HepG2 (cell line): ENCODE measurements at regions not wholly inside any gene's neighbourhood (a gene's known extent, or its start where the extent isn't known, plus 50 kb on each side); places are given as distances from the start of the nearest gene placed in this dataset.
A peak's percentile ranks its signal among the peaks of the same experiment; 100 is the strongest.

Experiments used
- ATAC-seq: fragments of 200-7000 bp; cut with Tn5 transposase; 3 replicates; pipeline ENCODE4 v1.9.1; 2020; ENCODE audit warnings: mild to moderate bottlenecking, moderate library complexity
- BruUV-seq: library from RNA; stranded (reverse); fragments of 400-500 nt; replicated peaks from 2 replicates; lab custom pipeline; 2021; lab: Mats Ljungman, UMichigan
- CTCF ChIA-PET: fragments of 300-600 bp; formaldehyde crosslinking; extraction: SDS; loops from one replicate; lab custom pipeline; 2021; ENCODE audit warnings: low total read pairs, inconsistent platforms, low intra/inter-chr PET ratio; lab: Yijun Ruan, JAX
- POLR2A ChIA-PET: fragments of 350-600 bp; sonication (Branson Sonifier 250); formaldehyde crosslinking; loops from one replicate; lab custom pipeline; 2020; ENCODE audit warnings: antibody characterized with exemption, inconsistent platforms; lab: Yijun Ruan, JAX
- DNase-seq: peaks from one replicate; pipeline ENCODE4 v3.0.0-alpha.2; 2015; ENCODE audit warnings: low spot score
- FAIRE-seq: peaks from 3 replicates; lab custom pipeline; 2011; peaks lifted over from hg19 to GRCh38; lab: Jason Lieb, UNC
- H2AFZ ChIP-seq: one replicate; pipeline ENCODE4 v1.6.1; 2011; ENCODE audit warnings: low read length, inconsistent platforms
- H3K27ac ChIP-seq: fragments of 300-600 bp; 3 replicates; pipeline ENCODE4 v1.8.0; 2011; ENCODE audit warnings: mixed run types, mild to moderate bottlenecking, mixed read lengths, low read length, inconsistent platforms; ENCODE audit not compliant: insufficient read depth; ENCODE audit errors: extremely low read length
- H3K27me3 ChIP-seq, 2 experiments: fragments of 200-600 bp in 1 of 2; 2 replicates in 1 of 2; 3 replicates in 1 of 2; pipeline versions ENCODE4 v1.6.0 to v1.8.0; 2011; ENCODE audit warnings: low read length in 2 of 2, mild to moderate bottlenecking in 2 of 2, moderate library complexity in 2 of 2, inconsistent platforms in 1 of 2; ENCODE audit not compliant: insufficient read depth in 2 of 2, control insufficient read depth in 1 of 2
- H3K36me3 ChIP-seq, 2 experiments: fragments of 200-600 bp in 1 of 2; replicated peaks in 1 of 2; 2 replicates in 1 of 2; 3 replicates in 1 of 2; pipeline versions ENCODE4 v1.5.1 to v1.8.0; 2011; ENCODE audit warnings: low read length in 2 of 2, inconsistent platforms in 1 of 2; ENCODE audit not compliant: insufficient read depth in 2 of 2, control insufficient read depth in 1 of 2
- H3K4me1 ChIP-seq: 2 replicates; pipeline ENCODE4 v1.5.1; 2012; ENCODE audit warnings: low read length, inconsistent platforms; ENCODE audit not compliant: insufficient read depth
- H3K4me2 ChIP-seq: 2 replicates; pipeline ENCODE4 v1.6.0; 2011; ENCODE audit warnings: low read depth, low read length, inconsistent platforms
- H3K4me3 ChIP-seq, 3 experiments: fragments of 200-600 bp in 1 of 3; sonication (generic), shearing (Covaris generic) in 1 of 3; replicated peaks in 1 of 3; 2 replicates each; pipeline ENCODE4 v1.5.1; 2011 to 2016; ENCODE audit warnings: low read length in 3 of 3, inconsistent platforms in 2 of 3, low read depth in 2 of 3, mild to moderate bottlenecking in 2 of 3, control low read depth in 1 of 3, mixed read lengths in 1 of 3; ENCODE audit not compliant: insufficient read depth in 1 of 3
- H3K79me2 ChIP-seq: one replicate; pipeline ENCODE4 v1.6.1; 2011; ENCODE audit warnings: low read length, inconsistent platforms; ENCODE audit not compliant: insufficient read depth
- H3K9ac ChIP-seq: 2 replicates; pipeline ENCODE4 v1.6.0; 2011; ENCODE audit warnings: mild to moderate bottlenecking, low read depth, low read length, inconsistent platforms; ENCODE audit not compliant: insufficient read depth
- H3K9me3 ChIP-seq: 2 replicates; pipeline ENCODE4 v1.5.1; 2012; ENCODE audit warnings: mild to moderate bottlenecking, low read length
- H4K20me1 ChIP-seq: 2 replicates; pipeline ENCODE4 v1.6.0; 2011; ENCODE audit warnings: inconsistent platforms, mild to moderate bottlenecking, low read length, moderate library complexity; ENCODE audit not compliant: insufficient read depth
- BRCA1 ChIP-seq: sonication (generic); formaldehyde crosslinking; IDR thresholded peaks from 2 replicates; pipeline ENCODE4 v1.4.0; 2020; ENCODE audit warnings: missing genetic modification reagents
- CREBL2 ChIP-seq: sonication (generic); formaldehyde crosslinking; IDR thresholded peaks from 2 replicates; pipeline ENCODE4 v1.8.1; 2023; ENCODE audit warnings: missing genetic modification reagents, mild to moderate bottlenecking, borderline replicate concordance
- GABPA ChIP-seq, 2 experiments: IDR thresholded peaks; 2 replicates each; pipeline ENCODE4 v1.6.1; 2011 to 2016; ENCODE audit warnings: low read depth in 2 of 2, low read length in 1 of 2, missing biosample characterization in 1 of 2, missing genetic modification characterization in 1 of 2
- NFYB ChIP-seq: sonication (generic); formaldehyde crosslinking; IDR thresholded peaks from 2 replicates; pipeline ENCODE4 v1.4.0; 2020; ENCODE audit warnings: missing genetic modification reagents
- NFYC ChIP-seq: IDR thresholded peaks from 2 replicates; pipeline ENCODE4 v1.6.1; 2016; ENCODE audit warnings: missing genetic modification reagents, missing compliant biosample characterization
- PRDM4 ChIP-seq: sonication (generic); formaldehyde crosslinking; IDR thresholded peaks from 2 replicates; pipeline ENCODE4 v1.9.0; 2021; ENCODE audit warnings: missing genetic modification reagents, borderline replicate concordance
- TSC22D2 ChIP-seq: sonication (generic); formaldehyde crosslinking; IDR thresholded peaks from 2 replicates; pipeline ENCODE4 v1.5.1; 2020; ENCODE audit warnings: missing genetic modification reagents, mild to moderate bottlenecking, borderline replicate concordance
- USF2 ChIP-seq, 2 experiments: sonication (generic) in 1 of 2; formaldehyde crosslinking in 1 of 2; IDR thresholded peaks; 2 replicates each; pipeline versions ENCODE4 v1.5.1 to v1.6.1; 2011 to 2020; ENCODE audit warnings: borderline replicate concordance in 1 of 2, low read depth in 1 of 2, low read length in 1 of 2, mild to moderate bottlenecking in 1 of 2, missing genetic modification reagents in 1 of 2, moderate library complexity in 1 of 2
- WGBS: methylation state at CpG from one replicate; pipeline ENCODE4 v1.1.6; 2017; ENCODE audit warnings: low lambda C conversion rate; 5-methylcytosine and 5-hydroxymethylcytosine counted together
- in situ Hi-C: cut with HindIII; loops from 2 replicates; pipeline ENCODE4 v1.10.0; 2017; ENCODE audit warnings: low pct_unique_long_range_greater_than_20kb; ENCODE audit not compliant: extremely low pct_ligation_motif_present
- intact Hi-C: fragments of 100-400 bp; cut with micrococcal nuclease; formaldehyde crosslinking; loops from one replicate; pipeline ENCODE4 v1.10.0; 2022; ENCODE audit not compliant: unreplicated experiment

- FAIRE-seq, result no peak
- POLR2A ChIA-PET, result no interaction called here
Measured at GRCh38 chr2:239893236-239893515, 132.0 kb downstream of the NDUFA10 start.

More at GRCh38 chr2:239893236-239893515, 132.0 kb downstream of the NDUFA10 start:
- WGBS, result 31% methylated on average over 4 of the region's 4 CpGs
- H3K4me1 ChIP-seq, result no peaks in the 10 kb centered on the region
- H4K20me1 ChIP-seq, result no peaks in the 10 kb centered on the region
- no peak overlapping the region for H3K27ac ChIP-seq
- no peaks in the 10 kb centered on the region for H3K36me3 ChIP-seq
- in situ Hi-C loops (no loop called here), intact Hi-C loops (no loop called here)
- H3K4me2 ChIP-seq, result no peak overlapping the region
- peaks cover 4 to 28% of the 10 kb centered on the region in 2 experiments; a peak in 4 of 5 replicates for H3K27me3 ChIP-seq
- H3K9ac ChIP-seq, result no peak overlapping the region
- TF ChIP-seq TSC22D2 (CRISPR knock-in tag) (no peak), USF2 (IDR thresholded peaks at IDR 0.05; ENCODE audit: low read depth, low read length) (peak; percentile 40; the same call in 1 of the 2 replicates), USF2 (CRISPR knock-in tag; IDR thresholded peaks at IDR 0.05; ENCODE audit: borderline replicate concordance) (peak; percentile 38; the same call in 1 of the 2 replicates), NFYB (peak; percentile 72), CREBL2 (CRISPR knock-in tag) (no peak), PRDM4 (CRISPR knock-in tag) (no peak), BRCA1 (CRISPR knock-in tag) (no peak), NFYC (CRISPR knock-in tag) (peak; percentile 66), GABPA (IDR thresholded peaks at IDR 0.05; ENCODE audit: low read depth, low read length) (no peak), GABPA (CRISPR knock-in tag; IDR thresholded peaks at IDR 0.05; ENCODE audit: low read depth) (peak; percentile 24; the same call in 1 of the 2 replicates)
- CTCF ChIA-PET, result no interaction called here
- peak; percentile 63; the same call in 2 of the 3 replicates for ATAC-seq
- DNase-seq, result no peak
- no peaks in the 10 kb centered on the region for H3K79me2 ChIP-seq
- no peak overlapping the region for H2AFZ ChIP-seq
- no peak overlapping the region for H3K4me3 ChIP-seq
- no TSS peak for BruUV-seq
- no peaks in the 10 kb centered on the region for H3K9me3 ChIP-seq
